ENCODE measurements at regions not wholly inside any gene's neighbourhood (a gene's known extent, or its start where the extent isn't known, plus 50 kb on each side); places are given as distances from the start of the nearest gene placed in this dataset.

- ChIA-PET CTCF (no interaction called here), POLR2A (no interaction called here)
- no TSS peak for BruUV-seq (replicated peaks)
- no peaks in the 10 kb centered on the region for H3K79me2 ChIP-seq (ENCODE audit: control insufficient read depth, insufficient read depth, low read length)
- intact Hi-C loops (cut with micrococcal nuclease) (no loop called here), dilution Hi-C loops (cut with MboI; ENCODE audit: extremely low pct_ligation_motif_present, low sequenced_read_pairs) (no loop called here)
- no peak overlapping the region for H3K4me3 ChIP-seq (replicated peaks in 1 of 3; ENCODE audit: insufficient read depth in 1 of 3, low read depth in 1 of 3, low read length in 3 of 3)
- no peak for FAIRE-seq
- no peak overlapping the region for H3K27ac ChIP-seq (ENCODE audit: insufficient read depth, low read depth, low read length)
- no peaks in the 10 kb centered on the region for H3K36me3 ChIP-seq (ENCODE audit: control insufficient read depth in 2 of 2, extremely low read depth in 1 of 2, insufficient read depth in 2 of 2, low read length in 2 of 2)
- no peak overlapping the region for H2AFZ ChIP-seq (ENCODE audit: low read depth, low read length)
- DNase-seq (ENCODE audit: low read depth, low spot score) = no peak
- no peaks in the 10 kb centered on the region for H3K27me3 ChIP-seq (ENCODE audit: control insufficient read depth in 2 of 2, insufficient read depth in 2 of 2, low read length in 2 of 2)
- no peaks in the 10 kb centered on the region for H3K4me1 ChIP-seq (ENCODE audit: control insufficient read depth, extremely low read depth, insufficient read depth, low read length)
- H3K9me1 ChIP-seq (replicated peaks; ENCODE audit: control insufficient read depth, extremely low read depth, insufficient read depth, low read length) = no peaks in the 10 kb centered on the region
- no peaks in the 10 kb centered on the region for H3K9me3 ChIP-seq (replicated peaks; ENCODE audit: control insufficient read depth, insufficient read depth, low read length)
- no peak overlapping the region for H3K9ac ChIP-seq (replicated peaks; ENCODE audit: extremely low read depth, insufficient read depth, low read length)
- no peaks in the 10 kb centered on the region for H4K20me1 ChIP-seq (replicated peaks; ENCODE audit: control insufficient read depth, extremely low read depth, insufficient read depth, low read length)
- no peak overlapping the region for H3K4me2 ChIP-seq (ENCODE audit: insufficient read depth, low read length)
- TF ChIP-seq POLR2A (IDR thresholded peaks at IDR 0.05; ENCODE audit: low read depth, low read length) = no peak
- no peak for TF ChIP-seq FOS (IDR thresholded peaks at IDR 0.05; ENCODE audit: borderline replicate concordance, insufficient read depth, low read length)
- no peak for TF ChIP-seq MYC (IDR thresholded peaks at IDR 0.05; ENCODE audit: low read depth, low read length)
- TF ChIP-seq CTCF (IDR thresholded peaks at IDR 0.05; ENCODE audit: extremely low read depth in 1 of 2, insufficient read depth in 1 of 2, low read depth in 1 of 2, low read length in 2 of 2) = no peak
- TF ChIP-seq JUN (IDR thresholded peaks at IDR 0.05; ENCODE audit: borderline replicate concordance, insufficient read depth, insufficient read length, low read depth) = no peak
- TF ChIP-seq POLR2AphosphoS5 (IDR thresholded peaks at IDR 0.05; ENCODE audit: insufficient read depth, low read depth, low read length) = no peak
- TF ChIP-seq MAX (IDR thresholded peaks at IDR 0.05; ENCODE audit: insufficient read depth, insufficient read length) = no peak
- TF ChIP-seq EZH2 (IDR thresholded peaks at IDR 0.05; ENCODE audit: borderline replicate concordance, low read depth, low read length, severe bottlenecking) = no peak
- no peak for TF ChIP-seq GATA2 (IDR thresholded peaks at IDR 0.05; ENCODE audit: insufficient read depth, insufficient read length, low read depth, low read length)
Measured at GRCh38 chr9:129353697-129354336, 175.8 kb upstream of the IER5L start.

Measured in endothelial cell of umbilical vein (primary cell).